ENCODE measurements at regions not wholly inside any gene's neighbourhood (a gene's known extent, or its start where the extent isn't known, plus 50 kb on each side); places are given as distances from the start of the nearest gene placed in this dataset.

DNA sequence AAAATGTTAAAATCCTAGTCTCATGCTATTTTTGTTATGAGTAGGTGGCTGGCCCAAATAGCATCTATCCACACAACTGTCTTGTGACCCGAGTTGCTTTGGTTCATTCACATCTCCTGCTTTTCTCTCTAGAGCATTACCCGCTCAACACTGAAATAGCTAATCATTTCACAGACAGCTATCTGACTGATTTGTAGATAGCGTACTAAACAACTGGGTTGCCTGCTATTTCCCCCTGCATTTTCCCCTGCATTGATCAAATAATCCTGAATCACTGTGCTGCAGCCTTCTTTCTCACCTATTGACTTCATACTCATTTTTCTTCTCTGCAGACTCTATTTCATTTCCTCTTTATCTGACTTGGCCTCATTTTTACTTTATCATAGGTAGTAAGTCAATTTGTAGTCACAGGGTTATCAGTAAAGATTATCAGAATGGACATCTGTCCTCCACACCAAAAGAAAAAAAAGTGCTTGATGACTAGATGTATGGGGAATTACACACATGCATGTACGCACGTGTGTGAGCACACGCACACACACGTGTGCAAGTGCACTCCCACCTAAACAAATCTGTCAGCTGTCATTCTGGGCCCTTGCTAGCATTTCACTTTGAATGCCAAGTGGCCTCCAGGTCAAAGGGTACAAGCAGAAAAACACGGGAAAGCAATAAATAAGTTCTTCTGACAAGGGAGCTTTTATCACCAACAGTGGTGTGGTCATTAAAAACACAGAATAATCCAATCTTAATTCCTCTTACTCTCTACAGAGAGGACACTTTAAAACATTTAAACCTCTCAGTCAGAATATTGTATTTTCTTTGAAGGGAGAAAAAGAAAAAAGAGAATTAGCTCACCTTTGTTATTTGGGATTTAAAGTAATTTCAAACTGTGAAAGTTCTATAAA lies 501.6 kb downstream of the EFNA5 start:
- TF ChIP-seq, protein P1, sequence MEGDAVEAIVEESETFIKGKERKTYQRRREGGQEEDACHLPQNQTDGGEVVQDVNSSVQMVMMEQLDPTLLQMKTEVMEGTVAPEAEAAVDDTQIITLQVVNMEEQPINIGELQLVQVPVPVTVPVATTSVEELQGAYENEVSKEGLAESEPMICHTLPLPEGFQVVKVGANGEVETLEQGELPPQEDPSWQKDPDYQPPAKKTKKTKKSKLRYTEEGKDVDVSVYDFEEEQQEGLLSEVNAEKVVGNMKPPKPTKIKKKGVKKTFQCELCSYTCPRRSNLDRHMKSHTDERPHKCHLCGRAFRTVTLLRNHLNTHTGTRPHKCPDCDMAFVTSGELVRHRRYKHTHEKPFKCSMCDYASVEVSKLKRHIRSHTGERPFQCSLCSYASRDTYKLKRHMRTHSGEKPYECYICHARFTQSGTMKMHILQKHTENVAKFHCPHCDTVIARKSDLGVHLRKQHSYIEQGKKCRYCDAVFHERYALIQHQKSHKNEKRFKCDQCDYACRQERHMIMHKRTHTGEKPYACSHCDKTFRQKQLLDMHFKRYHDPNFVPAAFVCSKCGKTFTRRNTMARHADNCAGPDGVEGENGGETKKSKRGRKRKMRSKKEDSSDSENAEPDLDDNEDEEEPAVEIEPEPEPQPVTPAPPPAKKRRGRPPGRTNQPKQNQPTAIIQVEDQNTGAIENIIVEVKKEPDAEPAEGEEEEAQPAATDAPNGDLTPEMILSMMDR (conservative IDR thresholded peaks at IDR 0.05; ENCODE audit: low read depth, low read length) = no peak
- no peak for TF ChIP-seq EZH2 (IDR thresholded peaks at IDR 0.05; ENCODE audit: borderline replicate concordance, low read depth, low read length, poor library complexity, severe bottlenecking)
- POLR2A ChIA-PET (ENCODE audit: low non-redundant PET) = interaction anchor here (0.7 kb wide), 1 partner anchor 115 kb away, joined by 11 read pairs; no protein-coding TSS in a partner anchor
- H3K4me3 ChIP-seq (ENCODE audit: low read depth, low read length, poor library complexity, severe bottlenecking) = no peak overlapping the region
- no peak overlapping the region for H3K27ac ChIP-seq (ENCODE audit: low read depth, low read length, poor library complexity, severe bottlenecking)
- intact Hi-C loops (cut with micrococcal nuclease; ENCODE audit: unreplicated experiment) = no loop called here
- peaks cover 14% of the 10 kb centered on the region for H3K9me3 ChIP-seq (ENCODE audit: low read depth, low read length, poor library complexity, severe bottlenecking)
- no peaks in the 10 kb centered on the region for H3K27me3 ChIP-seq (replicated peaks; ENCODE audit: insufficient read depth, low read depth, low read length, poor library complexity)
- H3K36me3 ChIP-seq (ENCODE audit: insufficient read depth, low read length, poor library complexity, severe bottlenecking) = no peaks in the 10 kb centered on the region
- no peaks in the 10 kb centered on the region for H3K4me1 ChIP-seq (ENCODE audit: insufficient read depth, low read length, poor library complexity, severe bottlenecking)
- BruUV-seq (replicated peaks) = no TSS peak
- CTCF ChIA-PET = interaction anchor here (0.7 kb wide), 1 partner anchor 225 kb away, joined by 3 read pairs; no protein-coding TSS in a partner anchor
- DNase-seq (ENCODE audit: low spot score) = no peak

- Histone ChIP-seq H3K36me3 (ENCODE audit: insufficient read depth, low read length, poor library complexity, severe bottlenecking) (no peaks in the 10 kb centered on the region), H3K9me3 (ENCODE audit: low read depth, low read length, poor library complexity, severe bottlenecking) (peaks cover 14% of the 10 kb centered on the region), H3K27me3 (replicated peaks; ENCODE audit: insufficient read depth, low read depth, low read length, poor library complexity) (no peaks in the 10 kb centered on the region), H3K4me1 (ENCODE audit: insufficient read depth, low read length, poor library complexity, severe bottlenecking) (no peaks in the 10 kb centered on the region), H3K4me3 (ENCODE audit: low read depth, low read length, poor library complexity, severe bottlenecking) (no peak overlapping the region), H3K27ac (ENCODE audit: low read depth, low read length, poor library complexity, severe bottlenecking) (no peak overlapping the region)
- no peak for TF ChIP-seq EZH2 (IDR thresholded peaks at IDR 0.05; ENCODE audit: borderline replicate concordance, low read depth, low read length, poor library complexity, severe bottlenecking)
- TF ChIP-seq, protein P1 (conservative IDR thresholded peaks at IDR 0.05; ENCODE audit: low read depth, low read length) = no peak
- no peak for DNase-seq (ENCODE audit: low spot score)
- CTCF ChIA-PET = no interaction called here
- POLR2A ChIA-PET (ENCODE audit: low non-redundant PET) = no interaction called here
- no TSS peak for BruUV-seq (replicated peaks)
- intact Hi-C loops (cut with micrococcal nuclease; ENCODE audit: unreplicated experiment) = no loop called here
Measured at GRCh38 chr5:107168086-107168485, 502.7 kb downstream of the EFNA5 start.

DNA sequence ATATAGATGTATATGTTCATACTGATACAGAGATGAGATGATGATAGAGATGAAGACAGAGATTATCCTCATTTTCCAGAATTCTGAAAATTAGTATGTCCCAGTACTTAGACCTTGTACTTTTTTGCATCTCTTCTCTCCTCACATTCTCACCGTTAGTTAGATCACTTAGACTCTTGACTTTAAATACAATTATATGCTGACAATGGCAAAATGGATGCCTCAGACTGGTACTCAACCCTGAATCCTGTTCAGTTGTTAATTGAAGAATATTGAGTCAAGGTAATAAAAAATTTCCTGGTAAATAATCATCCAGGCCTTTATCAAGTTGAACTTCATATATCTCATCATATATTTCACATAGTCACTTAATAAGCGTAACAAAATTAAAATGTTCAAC lies 505.4 kb downstream of the EFNA5 start:
- TF ChIP-seq, protein P1 (conservative IDR thresholded peaks at IDR 0.05; ENCODE audit: low read depth, low read length) = no peak
- TF ChIP-seq EZH2 (IDR thresholded peaks at IDR 0.05; ENCODE audit: borderline replicate concordance, low read depth, low read length, poor library complexity, severe bottlenecking) = no peak
- no peaks in the 10 kb centered on the region for H3K36me3 ChIP-seq (ENCODE audit: insufficient read depth, low read length, poor library complexity, severe bottlenecking)
- H3K9me3 ChIP-seq (ENCODE audit: low read depth, low read length, poor library complexity, severe bottlenecking) = peaks cover 3% of the 10 kb centered on the region
- no peak overlapping the region for H3K27ac ChIP-seq (ENCODE audit: low read depth, low read length, poor library complexity, severe bottlenecking)
- no peaks in the 10 kb centered on the region for H3K4me1 ChIP-seq (ENCODE audit: insufficient read depth, low read length, poor library complexity, severe bottlenecking)
- H3K4me3 ChIP-seq (ENCODE audit: low read depth, low read length, poor library complexity, severe bottlenecking) = no peak overlapping the region
- no peaks in the 10 kb centered on the region for H3K27me3 ChIP-seq (replicated peaks; ENCODE audit: insufficient read depth, low read depth, low read length, poor library complexity)
- BruUV-seq (replicated peaks) = no TSS peak
- no peak for DNase-seq (ENCODE audit: low spot score)
- CTCF ChIA-PET = no interaction called here
- intact Hi-C loops (cut with micrococcal nuclease; ENCODE audit: unreplicated experiment) = no loop called here
- POLR2A ChIA-PET (ENCODE audit: low non-redundant PET) = no interaction called here

Data from A673 (cell line).